ENCODE measurements at regions not wholly inside any gene's neighbourhood (a gene's known extent, or its start where the extent isn't known, plus 50 kb on each side); places are given as distances from the start of the nearest gene placed in this dataset.
"Not testable (repeated sequence)": the region's sequence is repeated elsewhere in the genome, so short reads cannot be mapped to it uniquely, and the experiment has no call there.

- no peak for DNase-seq (ENCODE audit: extremely low spot score)
- TF ChIP-seq BHLHE40 (IDR thresholded peaks at IDR 0.05; ENCODE audit: borderline replicate concordance) (no peak), HDGF (IDR thresholded peaks at IDR 0.05; ENCODE audit: borderline replicate concordance) (no peak), SP1 (IDR thresholded peaks at IDR 0.05) (no peak), FOXK2 (IDR thresholded peaks at IDR 0.05) (no peak), ELF4 (IDR thresholded peaks at IDR 0.05) (no peak), SUZ12 (IDR thresholded peaks at IDR 0.05) (no peak), CTBP1 (IDR thresholded peaks at IDR 0.05; ENCODE audit: borderline replicate concordance) (no peak), FOXA1 (IDR thresholded peaks at IDR 0.05) (no peak), NFRKB (IDR thresholded peaks at IDR 0.05) (no peak), TARDBP (IDR thresholded peaks at IDR 0.05) (no peak)
- CTCF ChIA-PET = no interaction called here
- POLR2A ChIA-PET = no interaction called here
Measured at GRCh38 chr9:136602193-136602885, 56.5 kb upstream of the NOTCH1 start.

GRCh38 chr9:136601250-136601973 is 55.6 kb upstream of the NOTCH1 start:
- CTCF ChIA-PET = not testable (repeated sequence)
- POLR2A ChIA-PET = interaction anchor here (0.6 kb wide), 1 partner anchor 68 kb away, joined by 3 read pairs; no protein-coding TSS in a partner anchor

GRCh38 chr9:136599811-136600660 is 54.2 kb upstream of the NOTCH1 start:
- ChIA-PET POLR2A (no interaction called here), CTCF (no interaction called here)
- TF ChIP-seq FOXK2 (IDR thresholded peaks at IDR 0.05) = no peak
- no peak for TF ChIP-seq HDGF (IDR thresholded peaks at IDR 0.05; ENCODE audit: borderline replicate concordance)
- TF ChIP-seq ZNF384 (IDR thresholded peaks at IDR 0.05) = no peak
- TF ChIP-seq SUZ12 (IDR thresholded peaks at IDR 0.05) = no peak
- TF ChIP-seq NFRKB (IDR thresholded peaks at IDR 0.05) = no peak
- TF ChIP-seq FOXA1 (IDR thresholded peaks at IDR 0.05) = no peak
- TF ChIP-seq PKNOX1 (IDR thresholded peaks at IDR 0.05) = no peak
- TF ChIP-seq ARNT (IDR thresholded peaks at IDR 0.05) = no peak
- TF ChIP-seq SP1 (IDR thresholded peaks at IDR 0.05) = no peak
- no peak for TF ChIP-seq LEF1 (IDR thresholded peaks at IDR 0.05; ENCODE audit: borderline replicate concordance)
- no peak for TF ChIP-seq L3MBTL2 (conservative IDR thresholded peaks at IDR 0.05)
- no peak for TF ChIP-seq BHLHE40 (IDR thresholded peaks at IDR 0.05; ENCODE audit: borderline replicate concordance)
- TF ChIP-seq ELF4 (IDR thresholded peaks at IDR 0.05) = no peak
- TF ChIP-seq CTBP1 (IDR thresholded peaks at IDR 0.05; ENCODE audit: borderline replicate concordance) = no peak
- no peak for TF ChIP-seq FOXM1 (IDR thresholded peaks at IDR 0.05; ENCODE audit: borderline replicate concordance)
- TF ChIP-seq TARDBP (IDR thresholded peaks at IDR 0.05) = no peak

More at GRCh38 chr9:136601250-136601973, 55.6 kb upstream of the NOTCH1 start:
- not testable (repeated sequence) for DNase-seq (ENCODE audit: extremely low spot score)

GRCh38 chr9:136599074-136599531 is 53.3 kb upstream of the NOTCH1 start:
- ChIA-PET CTCF (no interaction called here), POLR2A (no interaction called here)
- no peak for DNase-seq (ENCODE audit: extremely low spot score)
- TF ChIP-seq CTBP1 (IDR thresholded peaks at IDR 0.05; ENCODE audit: borderline replicate concordance) (no peak), SP1 (IDR thresholded peaks at IDR 0.05) (no peak), ZNF384 (IDR thresholded peaks at IDR 0.05) (no peak), LEF1 (IDR thresholded peaks at IDR 0.05; ENCODE audit: borderline replicate concordance) (no peak), L3MBTL2 (conservative IDR thresholded peaks at IDR 0.05) (no peak), TARDBP (IDR thresholded peaks at IDR 0.05) (no peak), HDGF (IDR thresholded peaks at IDR 0.05; ENCODE audit: borderline replicate concordance) (no peak), SUZ12 (IDR thresholded peaks at IDR 0.05) (no peak), FOXA1 (IDR thresholded peaks at IDR 0.05) (no peak), ARNT (IDR thresholded peaks at IDR 0.05) (no peak), FOXM1 (IDR thresholded peaks at IDR 0.05; ENCODE audit: borderline replicate concordance) (no peak), FOXK2 (IDR thresholded peaks at IDR 0.05) (no peak), ELF4 (IDR thresholded peaks at IDR 0.05) (no peak)

More at GRCh38 chr9:136599811-136600660, 54.2 kb upstream of the NOTCH1 start:
- DNase-seq (ENCODE audit: extremely low spot score) = no peak

GRCh38 chr9:136598390-136599073 is 52.7 kb upstream of the NOTCH1 start:
- POLR2A ChIA-PET; DNase-seq (ENCODE audit: extremely low spot score); CTCF ChIA-PET: not testable (repeated sequence)

GRCh38 chr9:136597965-136598364 is 52.1 kb upstream of the NOTCH1 start:
- POLR2A ChIA-PET = no interaction called here
- no peak for TF ChIP-seq PKNOX1 (IDR thresholded peaks at IDR 0.05)
- no peak for TF ChIP-seq FOXA1 (IDR thresholded peaks at IDR 0.05)
- no peak for TF ChIP-seq SUZ12 (IDR thresholded peaks at IDR 0.05)
- no peak for TF ChIP-seq TARDBP (IDR thresholded peaks at IDR 0.05)
- TF ChIP-seq FOXM1 (IDR thresholded peaks at IDR 0.05; ENCODE audit: borderline replicate concordance) = no peak
- TF ChIP-seq BHLHE40 (IDR thresholded peaks at IDR 0.05; ENCODE audit: borderline replicate concordance) = no peak
- no peak for TF ChIP-seq ZNF384 (IDR thresholded peaks at IDR 0.05)
- no peak for TF ChIP-seq NFRKB (IDR thresholded peaks at IDR 0.05)
- DNase-seq (ENCODE audit: extremely low spot score) = no peak
- CTCF ChIA-PET = no interaction called here

Measured in HEK293T (cell line).